HepG2 (cell line): ENCODE measurements at regions not wholly inside any gene's neighbourhood (a gene's known extent, or its start where the extent isn't known, plus 50 kb on each side); places are given as distances from the start of the nearest gene placed in this dataset.

Experiments used
- ATAC-seq: fragments of 200-7000 bp; cut with Tn5 transposase; 3 replicates; pipeline ENCODE4 v1.9.1; 2020; ENCODE audit warnings: mild to moderate bottlenecking, moderate library complexity
- BruUV-seq: library from RNA; stranded (reverse); fragments of 400-500 nt; replicated peaks from 2 replicates; lab custom pipeline; 2021; lab: Mats Ljungman, UMichigan
- CTCF ChIA-PET: fragments of 300-600 bp; formaldehyde crosslinking; extraction: SDS; loops from one replicate; lab custom pipeline; 2021; ENCODE audit warnings: low total read pairs, inconsistent platforms, low intra/inter-chr PET ratio; lab: Yijun Ruan, JAX
- POLR2A ChIA-PET: fragments of 350-600 bp; sonication (Branson Sonifier 250); formaldehyde crosslinking; loops from one replicate; lab custom pipeline; 2020; ENCODE audit warnings: antibody characterized with exemption, inconsistent platforms; lab: Yijun Ruan, JAX
- DNase-seq: peaks from one replicate; pipeline ENCODE4 v3.0.0-alpha.2; 2015; ENCODE audit warnings: low spot score
- FAIRE-seq: peaks from 3 replicates; lab custom pipeline; 2011; peaks lifted over from hg19 to GRCh38; lab: Jason Lieb, UNC
- H2AFZ ChIP-seq: one replicate; pipeline ENCODE4 v1.6.1; 2011; ENCODE audit warnings: low read length, inconsistent platforms
- H3K27ac ChIP-seq: fragments of 300-600 bp; 3 replicates; pipeline ENCODE4 v1.8.0; 2011; ENCODE audit warnings: mixed run types, mild to moderate bottlenecking, mixed read lengths, low read length, inconsistent platforms; ENCODE audit not compliant: insufficient read depth; ENCODE audit errors: extremely low read length
- H3K27me3 ChIP-seq, 2 experiments: fragments of 200-600 bp in 1 of 2; 2 replicates in 1 of 2; 3 replicates in 1 of 2; pipeline versions ENCODE4 v1.6.0 to v1.8.0; 2011; ENCODE audit warnings: low read length in 2 of 2, mild to moderate bottlenecking in 2 of 2, moderate library complexity in 2 of 2, inconsistent platforms in 1 of 2; ENCODE audit not compliant: insufficient read depth in 2 of 2, control insufficient read depth in 1 of 2
- H3K36me3 ChIP-seq, 2 experiments: fragments of 200-600 bp in 1 of 2; replicated peaks in 1 of 2; 2 replicates in 1 of 2; 3 replicates in 1 of 2; pipeline versions ENCODE4 v1.5.1 to v1.8.0; 2011; ENCODE audit warnings: low read length in 2 of 2, inconsistent platforms in 1 of 2; ENCODE audit not compliant: insufficient read depth in 2 of 2, control insufficient read depth in 1 of 2
- H3K4me1 ChIP-seq: 2 replicates; pipeline ENCODE4 v1.5.1; 2012; ENCODE audit warnings: low read length, inconsistent platforms; ENCODE audit not compliant: insufficient read depth
- H3K4me2 ChIP-seq: 2 replicates; pipeline ENCODE4 v1.6.0; 2011; ENCODE audit warnings: low read depth, low read length, inconsistent platforms
- H3K4me3 ChIP-seq, 3 experiments: fragments of 200-600 bp in 1 of 3; sonication (generic), shearing (Covaris generic) in 1 of 3; replicated peaks in 1 of 3; 2 replicates each; pipeline ENCODE4 v1.5.1; 2011 to 2016; ENCODE audit warnings: low read length in 3 of 3, inconsistent platforms in 2 of 3, low read depth in 2 of 3, mild to moderate bottlenecking in 2 of 3, control low read depth in 1 of 3, mixed read lengths in 1 of 3; ENCODE audit not compliant: insufficient read depth in 1 of 3
- H3K79me2 ChIP-seq: one replicate; pipeline ENCODE4 v1.6.1; 2011; ENCODE audit warnings: low read length, inconsistent platforms; ENCODE audit not compliant: insufficient read depth
- H3K9ac ChIP-seq: 2 replicates; pipeline ENCODE4 v1.6.0; 2011; ENCODE audit warnings: mild to moderate bottlenecking, low read depth, low read length, inconsistent platforms; ENCODE audit not compliant: insufficient read depth
- H3K9me3 ChIP-seq: 2 replicates; pipeline ENCODE4 v1.5.1; 2012; ENCODE audit warnings: mild to moderate bottlenecking, low read length
- H4K20me1 ChIP-seq: 2 replicates; pipeline ENCODE4 v1.6.0; 2011; ENCODE audit warnings: inconsistent platforms, mild to moderate bottlenecking, low read length, moderate library complexity; ENCODE audit not compliant: insufficient read depth
- CTCF ChIP-seq: sonication (generic); formaldehyde crosslinking; IDR thresholded peaks from 2 replicates; pipeline ENCODE4 v1.5.0; 2020; ENCODE audit warnings: mild to moderate bottlenecking, missing genetic modification reagents, moderate library complexity
- MYC ChIP-seq: sonication (generic); formaldehyde crosslinking; IDR thresholded peaks from 2 replicates; pipeline ENCODE4 v1.9.0; 2021; ENCODE audit warnings: missing genetic modification reagents, borderline replicate concordance
- RBAK ChIP-seq: sonication (generic); formaldehyde crosslinking; IDR thresholded peaks from 2 replicates; pipeline ENCODE4 v1.5.1; 2020; ENCODE audit warnings: mild to moderate bottlenecking, missing genetic modification reagents
- STAG1 ChIP-seq: sonication (generic); formaldehyde crosslinking; IDR thresholded peaks from 2 replicates; pipeline ENCODE4 v1.4.0; 2020; ENCODE audit warnings: missing genetic modification reagents
- ZNF367 ChIP-seq: sonication (generic); formaldehyde crosslinking; IDR thresholded peaks from 2 replicates; pipeline ENCODE4 v1.4.0; 2020; ENCODE audit warnings: missing genetic modification reagents, borderline replicate concordance
- ZNF431 ChIP-seq: sonication (generic); formaldehyde crosslinking; IDR thresholded peaks from 2 replicates; pipeline ENCODE4 v1.9.0; 2022; ENCODE audit warnings: missing genetic modification reagents, low read depth, mild to moderate bottlenecking, borderline replicate concordance
- ZNF562 ChIP-seq: sonication (generic); formaldehyde crosslinking; IDR thresholded peaks from 2 replicates; pipeline ENCODE4 v1.8.0; 2022; ENCODE audit warnings: missing genetic modification reagents, borderline replicate concordance
- WGBS: methylation state at CpG from one replicate; pipeline ENCODE4 v1.1.6; 2017; ENCODE audit warnings: low lambda C conversion rate; 5-methylcytosine and 5-hydroxymethylcytosine counted together
- in situ Hi-C: cut with HindIII; loops from 2 replicates; pipeline ENCODE4 v1.10.0; 2017; ENCODE audit warnings: low pct_unique_long_range_greater_than_20kb; ENCODE audit not compliant: extremely low pct_ligation_motif_present
- intact Hi-C: fragments of 100-400 bp; cut with micrococcal nuclease; formaldehyde crosslinking; loops from one replicate; pipeline ENCODE4 v1.10.0; 2022; ENCODE audit not compliant: unreplicated experiment
- TF ChIP-seq, protein P1 (sequence below): sonication (generic); formaldehyde crosslinking; IDR thresholded peaks from 2 replicates; pipeline ENCODE4 v1.5.0; 2020; ENCODE audit warnings: missing genetic modification reagents
- TF ChIP-seq, protein P2 (sequence below): sonication (generic); formaldehyde crosslinking; IDR thresholded peaks from 2 replicates; pipeline ENCODE4 v1.4.0; 2020; ENCODE audit warnings: missing genetic modification reagents

GRCh38 chr6:946546-946945 lies 253.6 kb upstream of the EXOC2 start (continued):
- TF ChIP-seq ZNF562 (CRISPR knock-in tag) (no peak), ZNF431 (no peak), MYC (CRISPR knock-in tag) (no peak), RBAK (no peak)
- TF ChIP-seq, protein P1, sequence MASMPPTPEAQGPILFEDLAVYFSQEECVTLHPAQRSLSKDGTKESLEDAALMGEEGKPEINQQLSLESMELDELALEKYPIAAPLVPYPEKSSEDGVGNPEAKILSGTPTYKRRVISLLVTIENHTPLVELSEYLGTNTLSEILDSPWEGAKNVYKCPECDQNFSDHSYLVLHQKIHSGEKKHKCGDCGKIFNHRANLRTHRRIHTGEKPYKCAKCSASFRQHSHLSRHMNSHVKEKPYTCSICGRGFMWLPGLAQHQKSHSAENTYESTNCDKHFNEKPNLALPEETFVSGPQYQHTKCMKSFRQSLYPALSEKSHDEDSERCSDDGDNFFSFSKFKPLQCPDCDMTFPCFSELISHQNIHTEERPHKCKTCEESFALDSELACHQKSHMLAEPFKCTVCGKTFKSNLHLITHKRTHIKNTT, result no peak
- TF ChIP-seq, all 625 proteins: peak for 0

- no peaks in the 10 kb centered on the region for H3K36me3 ChIP-seq
- H3K27ac ChIP-seq, result no peak overlapping the region
- no peaks in the 10 kb centered on the region for H3K9me3 ChIP-seq
- POLR2A ChIA-PET, result interaction anchor here (1.4 kb wide), 1 partner anchor 115 kb away, joined by 4 read pairs; no protein-coding TSS in a partner anchor
- H3K27me3 ChIP-seq, result peaks cover 6 to 61% of the 10 kb centered on the region in 2 experiments; a peak in 4 of 5 replicates
- TF ChIP-seq, protein P2, sequence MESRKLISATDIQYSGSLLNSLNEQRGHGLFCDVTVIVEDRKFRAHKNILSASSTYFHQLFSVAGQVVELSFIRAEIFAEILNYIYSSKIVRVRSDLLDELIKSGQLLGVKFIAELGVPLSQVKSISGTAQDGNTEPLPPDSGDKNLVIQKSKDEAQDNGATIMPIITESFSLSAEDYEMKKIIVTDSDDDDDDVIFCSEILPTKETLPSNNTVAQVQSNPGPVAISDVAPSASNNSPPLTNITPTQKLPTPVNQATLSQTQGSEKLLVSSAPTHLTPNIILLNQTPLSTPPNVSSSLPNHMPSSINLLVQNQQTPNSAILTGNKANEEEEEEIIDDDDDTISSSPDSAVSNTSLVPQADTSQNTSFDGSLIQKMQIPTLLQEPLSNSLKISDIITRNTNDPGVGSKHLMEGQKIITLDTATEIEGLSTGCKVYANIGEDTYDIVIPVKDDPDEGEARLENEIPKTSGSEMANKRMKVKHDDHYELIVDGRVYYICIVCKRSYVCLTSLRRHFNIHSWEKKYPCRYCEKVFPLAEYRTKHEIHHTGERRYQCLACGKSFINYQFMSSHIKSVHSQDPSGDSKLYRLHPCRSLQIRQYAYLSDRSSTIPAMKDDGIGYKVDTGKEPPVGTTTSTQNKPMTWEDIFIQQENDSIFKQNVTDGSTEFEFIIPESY (CRISPR knock-in tag), result peak; percentile 70
- TF ChIP-seq STAG1 (0 out of 2 replicates have a peak, but pooled peaks have one; percentile 16), ZNF367 (CRISPR knock-in tag) (no peak), CTCF (CRISPR knock-in tag) (peak; percentile 22)
- in situ Hi-C loops (no loop called here), intact Hi-C loops (no loop called here)
- CTCF ChIA-PET, result no interaction called here
- ATAC-seq, result peak; percentile 54
- no peak for FAIRE-seq
- no peak overlapping the region for H3K4me2 ChIP-seq
- no peak for DNase-seq
- H3K4me1 ChIP-seq, result peaks cover 12% of the 10 kb centered on the region; the same call in 1 of the 2 replicates
- H3K4me3 ChIP-seq, result no peak overlapping the region
- H3K9ac ChIP-seq, result no peak overlapping the region
- BruUV-seq, result no TSS peak
- H2AFZ ChIP-seq, result no peak overlapping the region
- H4K20me1 ChIP-seq, result no peaks in the 10 kb centered on the region
- no peaks in the 10 kb centered on the region for H3K79me2 ChIP-seq
- WGBS, result 63% methylated on average over 12 of the region's 12 CpGs
Observed at GRCh38 chr6:939526-940252, 246.8 kb upstream of the EXOC2 start.
